CD4-positive, alpha-beta T cell treated with Interleukin-17A for 4 hours (primary cell): ENCODE measurements at regions not wholly inside any gene's neighbourhood (a gene's known extent, or its start where the extent isn't known, plus 50 kb on each side); places are given as distances from the start of the nearest gene placed in this dataset.

Experiments
- DNase-seq: peaks from one replicate; pipeline ENCODE4 v3.0.0-alpha.2; 2020; ENCODE audit warnings: mixed read lengths

DNA sequence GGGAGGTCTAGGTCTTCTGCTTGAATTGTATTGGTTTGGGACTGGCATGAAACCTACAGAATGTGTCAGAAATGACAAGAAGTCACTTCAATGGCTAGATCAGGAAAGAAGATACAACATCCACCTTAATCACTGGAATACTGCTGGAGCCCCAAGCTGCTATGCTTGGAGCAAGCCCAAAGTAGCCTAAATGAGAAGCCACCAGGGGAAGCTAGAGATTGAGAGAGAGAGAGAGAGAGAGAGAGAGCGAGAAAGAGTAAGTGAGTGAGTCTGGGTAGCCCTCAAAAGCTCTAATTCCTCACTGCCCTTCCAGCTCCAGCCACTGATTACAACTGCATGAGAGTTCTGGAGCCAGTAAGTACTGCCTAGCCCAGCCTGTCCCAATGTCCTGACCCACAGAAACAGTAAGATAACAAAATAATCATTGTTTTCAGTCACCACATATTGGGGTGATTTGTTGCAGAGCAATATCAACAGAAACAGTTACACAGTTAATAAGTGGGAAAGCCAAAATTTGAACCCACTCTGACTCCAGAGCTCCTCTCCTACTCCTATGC is 529.2 kb upstream of the GOLIM4 start:
- DNase-seq: no peak

DNA sequence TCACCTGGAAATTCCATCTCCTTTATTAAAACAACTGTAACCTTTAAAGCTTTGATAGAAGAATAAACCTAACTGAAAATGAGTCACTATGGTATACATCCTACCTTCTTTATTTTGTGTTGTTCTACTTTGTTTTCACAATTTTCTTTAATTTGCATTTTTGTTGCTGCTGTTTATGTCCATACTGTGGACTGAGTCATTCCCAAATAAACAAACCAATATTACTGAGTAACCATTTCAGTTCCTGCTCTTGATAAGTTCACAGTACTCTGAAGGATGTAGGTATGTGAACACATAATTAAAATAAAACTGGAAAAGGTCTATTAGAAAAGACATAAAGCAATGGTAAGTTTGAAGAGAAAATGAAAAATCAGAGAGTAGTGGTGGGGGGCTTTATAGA is 528.5 kb upstream of the GOLIM4 start:
- DNase-seq: no peak

DNA sequence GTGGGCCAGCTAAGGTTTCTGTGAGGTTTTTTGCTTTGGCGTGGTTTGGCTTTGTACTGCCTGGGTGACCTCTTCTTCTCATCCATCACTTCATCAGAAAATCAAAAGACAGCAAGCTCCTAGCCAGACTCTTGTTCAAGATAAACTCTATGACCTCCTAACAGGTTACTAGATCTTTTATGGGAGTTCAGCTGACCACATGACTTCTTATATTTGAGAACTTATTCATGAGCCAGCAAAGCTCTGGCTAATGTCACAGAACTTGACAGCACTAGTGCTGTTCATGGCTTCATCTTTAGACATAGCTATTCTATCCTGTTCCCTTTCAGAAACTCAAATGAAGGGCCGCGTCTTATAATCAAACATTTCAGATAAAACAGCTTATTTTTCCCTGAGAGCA is 527.1 kb upstream of the GOLIM4 start:
- no peak for DNase-seq

DNA sequence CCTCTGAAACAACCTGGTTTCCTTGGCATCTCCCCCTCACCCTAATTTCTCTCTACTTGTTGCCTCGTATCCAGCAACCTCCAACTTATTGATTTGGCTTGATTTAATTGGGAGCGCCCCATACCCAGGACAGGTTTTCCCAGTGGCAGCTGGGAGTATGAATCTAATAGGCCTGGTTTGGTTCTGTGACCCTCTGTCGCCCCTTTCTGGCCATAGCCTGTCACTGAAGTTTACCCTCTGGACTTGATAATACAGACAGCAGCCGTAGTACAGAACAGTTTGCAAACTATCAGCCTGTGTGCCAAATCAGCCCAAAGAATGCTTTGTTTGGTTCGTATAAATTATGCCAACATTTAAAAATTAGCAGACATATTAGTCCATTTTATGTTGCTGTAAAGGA is 525.1 kb upstream of the GOLIM4 start:
- no peak for DNase-seq

DNA sequence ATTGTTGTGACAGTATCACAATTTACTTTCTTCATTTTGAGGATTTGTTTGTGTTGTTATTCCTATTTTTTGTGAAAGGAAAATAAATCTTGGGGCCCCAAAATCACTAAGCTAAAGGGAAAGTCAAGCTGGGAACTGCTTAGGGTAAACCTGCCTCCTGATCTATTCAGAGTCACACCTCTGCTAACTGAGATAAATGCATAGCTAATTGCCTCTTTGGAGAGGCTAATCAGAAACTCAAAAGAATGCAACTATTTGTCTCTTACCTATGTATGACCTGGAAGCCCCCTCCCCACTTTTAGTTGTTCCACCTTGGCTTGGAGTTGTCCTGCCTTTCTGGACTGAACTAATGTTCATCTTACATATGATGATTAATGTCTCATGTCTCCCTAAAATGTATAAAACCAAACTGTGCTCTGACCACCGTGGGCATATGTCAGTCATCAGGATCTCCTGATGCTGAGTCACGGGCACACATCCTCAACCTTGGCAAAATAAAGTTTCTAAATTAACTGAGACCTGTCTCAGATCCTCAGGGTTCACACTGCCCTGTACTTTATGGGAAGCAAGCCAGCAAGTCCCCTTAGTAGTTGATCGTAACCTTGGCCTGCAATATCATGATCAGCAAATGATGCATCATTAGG is 523.2 kb upstream of the GOLIM4 start:
- no peak for DNase-seq

DNA sequence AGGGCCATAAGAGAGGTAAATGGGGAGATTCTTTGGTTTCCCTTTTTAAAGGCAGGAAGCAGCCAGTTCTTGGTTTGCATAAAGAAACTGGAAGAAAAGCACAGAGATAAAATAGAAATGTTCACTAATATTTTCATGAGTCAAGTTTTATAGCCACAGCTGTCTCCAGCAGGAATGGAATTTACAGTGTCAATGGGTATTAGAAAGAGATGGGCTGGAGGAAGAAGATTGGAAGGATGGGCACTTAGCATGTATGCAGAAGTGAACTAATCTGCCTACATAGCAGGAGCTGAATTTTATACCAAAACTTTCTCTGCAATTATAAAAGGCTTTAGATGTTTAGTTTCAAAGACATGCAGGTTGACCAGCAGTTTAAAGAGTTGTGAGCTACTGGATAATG is 521.9 kb upstream of the GOLIM4 start:
- no peak for DNase-seq

DNA sequence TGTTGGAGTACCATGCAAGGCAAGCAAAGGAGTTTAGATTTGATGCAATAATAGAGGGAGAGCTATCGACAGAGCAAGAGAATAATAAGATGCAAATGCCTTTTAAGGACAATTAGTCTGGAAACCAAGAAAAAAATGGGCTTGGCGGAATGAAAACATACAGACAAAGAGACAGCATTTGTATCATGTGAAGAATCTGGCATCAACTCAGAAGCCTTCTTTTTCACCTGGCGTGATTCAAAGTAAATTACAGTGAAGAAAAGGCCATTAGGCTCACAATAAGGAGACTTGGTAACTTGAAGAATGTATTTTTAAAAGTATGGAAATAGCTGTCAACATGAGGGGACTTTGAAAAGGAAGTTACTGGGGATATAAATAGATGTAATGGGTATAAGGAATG is 521.2 kb upstream of the GOLIM4 start:
- no peak for DNase-seq

DNA sequence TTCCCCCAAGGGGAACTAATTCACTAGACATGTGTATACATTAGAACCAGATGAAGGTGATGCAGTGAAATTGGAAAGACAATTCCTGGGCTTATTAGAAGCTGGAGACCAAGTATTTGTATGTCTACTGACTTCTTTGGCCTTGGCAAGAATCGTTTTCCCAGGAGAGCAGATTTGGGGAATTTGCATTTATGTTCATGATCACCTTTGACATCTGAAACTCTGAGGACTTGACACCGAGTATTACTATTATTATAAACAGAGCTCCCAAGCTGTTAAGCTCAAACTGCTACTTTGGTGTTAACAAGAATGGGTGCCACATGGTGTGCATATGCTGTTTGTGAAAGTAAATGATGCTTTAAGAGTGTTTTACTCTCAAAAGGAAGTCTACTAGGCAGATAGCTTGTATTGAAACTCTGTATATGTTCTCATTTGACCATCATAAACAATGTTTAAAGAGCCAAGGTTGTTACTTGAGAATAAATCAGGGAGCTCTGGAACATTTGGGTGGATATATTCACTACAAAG is 519.8 kb upstream of the GOLIM4 start:
- DNase-seq: no peak

DNA sequence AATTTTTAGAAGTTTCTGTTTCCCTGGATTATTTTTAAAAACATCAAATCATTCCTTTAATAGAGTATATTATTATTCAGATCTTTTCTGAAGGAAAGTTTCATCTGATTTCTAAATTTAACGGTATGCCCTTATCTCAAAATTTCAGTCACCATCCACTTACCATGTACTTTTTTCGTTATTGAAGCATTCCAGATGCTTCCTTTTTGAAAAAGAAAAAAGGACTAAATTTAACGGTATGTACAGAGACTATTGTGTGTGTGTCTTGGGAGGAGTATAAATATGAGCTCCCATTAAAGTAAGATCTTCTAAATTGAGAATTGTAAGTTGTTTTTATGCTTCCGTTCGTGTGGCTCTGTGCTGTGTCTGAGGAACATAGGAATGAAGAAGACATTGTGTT is 517.4 kb upstream of the GOLIM4 start:
- DNase-seq: no peak

DNA sequence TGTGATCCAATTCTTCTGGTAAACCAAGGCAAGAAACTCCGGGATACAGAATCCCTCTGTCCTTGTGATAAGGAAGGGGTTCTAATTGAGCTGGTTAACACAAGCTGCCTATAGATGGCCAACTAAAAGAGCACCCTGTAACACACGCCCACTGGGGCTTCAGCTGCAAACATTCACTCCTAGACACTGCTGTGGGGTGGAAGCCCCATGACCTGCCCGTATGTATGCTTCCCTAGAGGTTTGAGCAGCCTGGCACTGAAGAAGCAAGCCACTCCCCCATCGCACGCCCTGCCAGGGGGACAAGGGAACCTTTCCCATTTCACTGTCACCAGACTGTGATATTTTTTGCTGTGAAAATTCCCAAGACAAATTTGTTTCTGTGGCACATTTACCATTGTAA is 516.9 kb upstream of the GOLIM4 start:
- no peak for DNase-seq

DNA sequence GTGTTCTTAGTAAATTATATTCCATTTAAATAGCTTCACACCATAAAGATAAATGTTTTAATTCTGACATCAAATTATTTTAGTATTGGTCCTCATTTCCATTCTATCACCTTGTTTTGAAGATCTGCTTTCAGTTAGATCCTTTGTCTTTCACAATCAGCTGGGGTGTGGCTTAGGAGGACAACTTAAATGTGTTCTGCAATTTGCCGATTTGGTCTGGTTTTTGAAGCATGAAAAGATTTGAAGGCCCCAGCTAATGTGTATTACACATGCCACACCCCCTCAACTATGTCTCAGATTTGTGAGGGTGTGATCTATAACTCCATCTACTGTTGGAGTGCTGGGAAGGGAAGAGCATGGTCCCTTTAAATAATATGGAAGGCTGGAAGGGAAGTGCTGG is 516.1 kb upstream of the GOLIM4 start:
- DNase-seq: no peak

DNA sequence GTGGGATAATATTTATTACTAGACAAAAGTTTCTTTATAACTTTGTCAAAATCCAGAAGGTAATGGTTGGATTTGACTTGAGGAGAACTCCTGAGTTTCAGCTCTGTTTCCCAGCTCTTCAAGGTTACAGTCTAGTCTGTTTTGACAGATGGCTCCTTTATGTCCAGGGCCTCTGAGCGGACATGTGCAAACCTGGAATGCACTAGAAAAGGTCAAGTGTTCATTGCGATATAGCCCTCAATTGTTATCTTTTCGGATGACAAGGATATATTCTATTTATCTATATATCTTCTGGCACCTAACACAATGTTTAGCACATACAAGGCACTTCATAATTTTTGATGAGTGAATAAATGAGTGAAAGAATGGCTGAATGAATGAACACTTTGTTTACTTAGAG is 513.2 kb upstream of the GOLIM4 start:
- no peak for DNase-seq

DNA sequence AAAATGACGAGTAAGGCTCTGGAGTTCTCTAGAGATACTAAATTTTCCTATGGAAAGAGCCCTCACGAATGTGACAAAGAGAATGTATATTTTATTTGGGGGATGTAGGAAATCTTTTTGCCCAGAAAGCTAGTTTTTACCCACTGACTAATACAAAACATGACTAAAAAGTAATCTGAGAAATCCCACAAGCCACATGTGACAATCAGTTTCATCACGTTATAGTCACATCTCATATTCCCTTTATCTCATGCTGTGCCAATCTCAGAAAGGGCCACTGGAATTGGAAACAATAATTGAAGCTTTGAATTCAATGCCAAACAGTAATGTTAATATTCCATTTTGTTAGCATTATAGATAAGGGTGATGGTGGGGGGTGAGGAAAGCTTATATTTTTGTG is 509.0 kb upstream of the GOLIM4 start:
- no peak for DNase-seq

DNA sequence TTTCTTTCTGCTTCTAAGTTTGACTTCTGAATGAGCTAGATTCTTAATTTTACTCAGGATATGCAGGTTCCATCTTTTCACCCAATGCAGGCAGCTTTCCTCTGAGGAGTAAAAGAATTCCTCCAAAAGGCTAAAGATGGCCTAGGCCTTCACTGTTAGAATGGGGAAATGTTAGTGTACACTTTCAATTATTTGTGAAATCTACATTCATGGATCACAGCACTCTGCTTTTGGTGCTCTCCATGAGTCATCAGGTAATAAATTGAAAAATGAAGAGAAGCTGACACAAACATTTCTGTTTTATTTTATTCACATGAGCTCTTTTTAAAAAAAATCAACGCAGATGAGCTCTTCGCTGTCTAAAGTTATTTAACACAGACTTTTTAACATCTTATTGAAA is 502.5 kb upstream of the GOLIM4 start:
- DNase-seq: no peak

DNA sequence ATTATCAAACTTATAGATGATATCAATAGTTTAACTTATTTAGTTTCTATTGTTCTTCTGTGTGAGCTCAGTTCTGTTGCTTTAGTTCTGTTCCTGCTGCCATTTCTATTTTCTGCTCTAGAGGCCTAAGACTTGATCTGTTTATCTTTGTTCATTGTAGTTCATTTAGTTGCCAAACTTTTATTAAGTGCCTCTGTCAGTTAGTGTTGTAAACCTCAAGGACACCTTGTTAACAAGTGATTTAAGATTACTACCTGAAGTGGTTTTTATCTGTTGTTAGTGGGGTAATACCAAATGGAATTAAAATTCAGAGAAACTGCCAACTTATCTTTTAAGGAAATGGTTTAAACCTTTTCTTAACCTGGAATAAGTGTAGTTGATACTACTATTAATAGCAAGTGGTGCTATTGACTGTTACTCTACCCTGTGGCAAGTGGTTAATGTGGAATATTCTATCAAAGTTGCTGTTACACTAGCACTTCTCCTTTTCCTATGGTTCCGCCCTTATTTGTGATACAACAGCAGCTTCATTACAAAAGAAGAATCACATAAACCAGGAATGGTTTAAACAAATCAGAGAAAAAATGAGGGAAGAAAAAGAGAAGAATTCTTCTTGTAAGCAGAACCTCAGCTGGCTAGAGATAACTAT is 500.6 kb upstream of the GOLIM4 start:
- DNase-seq: no peak

DNA sequence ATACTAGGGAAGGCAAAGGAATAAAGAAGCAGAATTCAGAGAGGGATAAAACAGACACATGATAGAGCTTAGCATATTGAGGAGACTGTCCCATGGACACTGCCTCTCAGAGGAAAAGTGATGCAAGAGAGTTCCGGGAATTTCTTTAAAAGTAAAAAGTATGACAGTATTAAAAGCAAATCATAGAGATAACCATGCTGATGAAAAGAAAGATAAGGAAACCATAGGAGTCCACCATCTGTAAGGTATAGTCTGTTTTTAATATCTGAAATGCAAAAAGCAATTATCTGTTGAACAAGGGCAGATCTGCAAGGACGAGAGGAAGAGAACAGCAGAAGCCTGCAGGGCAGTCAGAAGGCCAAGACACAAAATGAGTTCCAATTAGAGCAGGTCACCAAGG is 495.9 kb upstream of the GOLIM4 start:
- DNase-seq: no peak

DNA sequence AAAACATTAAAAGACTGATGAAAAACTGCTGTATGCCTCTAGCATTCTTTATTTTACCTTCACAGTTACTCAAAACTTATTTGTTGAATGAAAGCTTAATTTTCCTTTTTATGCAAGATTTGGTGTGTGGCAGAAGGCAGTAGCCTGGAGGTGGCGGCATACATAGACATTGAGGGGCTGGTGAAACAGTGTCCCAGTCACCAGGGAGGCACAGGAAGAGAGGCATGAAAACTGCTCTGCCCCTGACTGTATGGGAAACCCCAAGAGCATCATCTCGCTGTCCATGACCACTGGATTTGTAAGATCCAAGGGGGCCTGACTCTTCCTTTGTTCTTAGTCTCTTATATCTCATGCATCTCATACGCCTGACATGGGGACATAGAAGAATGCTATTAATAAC is 493.7 kb upstream of the GOLIM4 start:
- no peak for DNase-seq

DNA sequence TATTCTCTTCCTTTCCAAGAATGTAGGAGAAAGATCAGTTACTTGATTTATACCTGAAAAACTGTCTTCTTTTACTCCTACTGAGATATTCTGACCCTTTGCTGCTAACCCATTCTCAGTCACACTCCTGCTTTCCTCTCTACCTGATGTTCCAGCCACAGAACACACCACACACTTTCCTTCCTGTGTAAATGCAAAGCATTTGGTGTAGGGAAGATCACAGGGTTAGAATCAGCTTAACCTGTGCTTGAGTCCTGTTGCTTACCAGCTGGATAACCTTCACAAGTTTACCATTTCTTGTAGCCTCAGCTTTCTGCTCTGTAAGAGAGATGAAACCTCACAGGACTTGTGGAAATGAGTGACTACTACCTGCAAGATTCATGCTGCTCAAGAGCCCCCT is 489.8 kb upstream of the GOLIM4 start:
- DNase-seq: no peak

DNA sequence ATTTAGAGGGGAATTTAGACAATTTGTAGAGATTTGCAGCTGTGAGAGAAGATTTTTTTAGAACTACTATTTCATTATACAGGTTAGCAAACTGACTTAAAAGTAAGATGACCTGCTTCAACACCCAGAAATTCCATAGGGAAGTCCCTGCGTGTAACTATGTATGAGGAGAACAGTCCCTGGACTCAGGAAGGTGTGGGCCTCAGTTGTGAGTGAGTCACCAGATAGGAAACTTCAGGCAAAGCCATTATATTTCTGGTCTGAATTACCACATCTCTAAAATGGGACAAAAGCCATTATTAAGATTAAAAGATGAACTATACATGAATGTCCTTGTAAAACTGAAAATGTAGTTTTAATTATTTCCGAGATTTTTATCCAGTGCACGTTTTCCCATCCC is 488.3 kb upstream of the GOLIM4 start:
- DNase-seq: no peak

DNA sequence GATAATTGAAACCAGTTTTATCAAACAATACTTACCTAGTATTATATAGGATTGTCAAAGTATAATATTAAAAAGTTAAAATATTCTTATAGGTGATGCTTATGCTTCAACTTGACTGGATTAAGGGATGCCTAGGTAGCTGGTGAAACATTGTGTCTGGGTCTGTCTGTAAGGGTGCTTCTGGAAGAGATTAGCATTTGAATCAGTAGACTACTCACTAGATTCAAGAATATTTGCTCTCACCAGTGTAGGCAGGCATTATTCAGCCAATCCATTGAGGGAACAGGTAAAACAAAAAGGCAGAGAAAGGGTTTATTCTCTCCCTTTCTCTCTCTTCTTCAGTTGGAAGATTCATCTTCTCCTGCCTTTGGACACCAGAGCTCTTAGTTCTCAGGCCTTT is 486.8 kb upstream of the GOLIM4 start:
- DNase-seq: no peak

DNA sequence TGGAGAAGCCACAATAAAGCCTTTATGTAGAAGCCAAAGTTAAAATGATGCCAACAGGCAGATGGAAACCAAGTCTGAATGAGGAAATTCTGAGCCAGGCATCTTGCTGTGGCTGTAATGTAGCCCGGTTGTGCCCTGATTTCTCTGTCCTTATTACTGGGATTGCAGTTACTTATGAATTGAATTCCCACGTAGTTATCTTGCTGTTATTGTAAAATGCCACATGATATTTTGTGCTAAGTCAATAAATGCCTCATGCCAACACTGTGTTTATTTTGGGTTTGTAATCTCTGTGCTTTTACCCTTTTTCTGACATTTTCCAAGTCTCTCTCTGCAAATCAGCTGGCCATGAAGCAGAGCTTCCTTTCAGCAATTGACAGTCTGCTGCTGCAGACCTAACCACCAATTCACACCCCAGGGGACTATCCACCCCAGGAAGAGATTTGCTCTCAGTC is 486.1 kb upstream of the GOLIM4 start:
- no peak for DNase-seq

DNA sequence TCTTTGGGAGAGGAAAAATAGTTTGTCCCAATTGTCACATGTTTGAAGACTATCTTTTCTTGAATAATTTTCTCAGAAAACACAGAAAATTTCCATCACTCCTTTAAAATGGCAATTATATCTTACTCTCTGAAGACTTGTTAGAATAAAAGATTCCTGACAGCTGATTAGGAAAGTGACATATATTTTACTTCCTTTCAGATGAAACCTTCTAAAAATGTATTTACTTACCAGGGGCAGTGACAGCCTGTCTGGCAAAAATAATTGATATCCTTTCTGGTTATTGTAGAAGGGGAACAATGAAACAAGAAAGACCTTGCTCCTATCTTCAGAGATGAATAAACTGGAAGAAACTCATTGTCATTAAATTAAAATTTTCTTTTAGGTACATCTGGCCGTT is 483.3 kb upstream of the GOLIM4 start:
- no peak for DNase-seq

DNA sequence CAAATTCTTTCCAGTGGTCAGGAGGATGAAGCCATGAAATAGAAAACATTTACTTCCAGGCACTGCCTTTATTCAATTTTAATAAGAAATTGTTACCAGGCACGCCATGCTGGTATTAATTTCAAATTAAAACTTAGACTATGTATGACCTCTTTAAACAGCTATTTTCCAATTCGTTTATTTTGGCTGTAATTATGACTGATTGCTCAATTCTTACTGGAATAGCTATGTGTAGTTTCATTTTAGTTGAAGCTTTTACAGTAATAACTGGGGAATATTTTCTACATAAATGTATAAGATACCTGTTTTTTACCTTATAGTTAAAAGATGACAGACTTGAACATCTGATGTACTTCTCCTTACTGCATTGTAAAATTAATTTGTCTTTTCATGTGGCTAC is 480.0 kb upstream of the GOLIM4 start:
- no peak for DNase-seq

DNA sequence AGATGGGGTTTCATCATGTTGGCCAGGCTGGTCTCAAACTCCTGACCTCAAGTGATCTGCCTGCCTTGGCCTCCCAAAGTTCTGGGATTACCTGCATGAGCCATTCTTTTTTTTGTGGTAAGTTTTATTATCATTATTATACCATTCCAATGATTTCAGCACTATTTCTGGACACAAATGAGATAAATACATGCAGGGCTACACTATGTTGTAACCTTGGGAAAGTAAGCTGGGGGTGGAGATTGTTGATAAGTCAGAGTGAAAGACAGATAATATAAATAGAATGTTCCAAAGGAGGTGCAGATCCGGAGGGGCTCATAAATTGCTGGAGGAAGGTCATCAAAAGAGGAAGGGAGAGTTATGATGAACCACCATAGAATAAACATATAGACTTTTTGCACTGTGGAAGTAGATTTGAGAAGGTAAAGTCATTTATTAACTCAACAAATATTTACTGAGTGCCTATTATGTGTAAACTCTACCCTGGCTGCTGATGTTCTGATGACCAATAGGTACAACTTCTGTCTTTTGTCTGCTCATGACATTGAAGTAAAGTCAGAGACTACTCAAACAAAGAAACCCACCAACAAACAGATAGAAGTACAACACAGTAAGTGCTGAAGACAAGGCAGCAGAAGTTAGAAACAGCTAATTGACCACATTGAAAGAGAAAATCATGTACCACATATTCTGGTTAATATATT is 478.9 kb upstream of the GOLIM4 start:
- no peak for DNase-seq
